ENCODE measurements at regions not wholly inside any gene's neighbourhood (a gene's known extent, or its start where the extent isn't known, plus 50 kb on each side); places are given as distances from the start of the nearest gene placed in this dataset.

DNA sequence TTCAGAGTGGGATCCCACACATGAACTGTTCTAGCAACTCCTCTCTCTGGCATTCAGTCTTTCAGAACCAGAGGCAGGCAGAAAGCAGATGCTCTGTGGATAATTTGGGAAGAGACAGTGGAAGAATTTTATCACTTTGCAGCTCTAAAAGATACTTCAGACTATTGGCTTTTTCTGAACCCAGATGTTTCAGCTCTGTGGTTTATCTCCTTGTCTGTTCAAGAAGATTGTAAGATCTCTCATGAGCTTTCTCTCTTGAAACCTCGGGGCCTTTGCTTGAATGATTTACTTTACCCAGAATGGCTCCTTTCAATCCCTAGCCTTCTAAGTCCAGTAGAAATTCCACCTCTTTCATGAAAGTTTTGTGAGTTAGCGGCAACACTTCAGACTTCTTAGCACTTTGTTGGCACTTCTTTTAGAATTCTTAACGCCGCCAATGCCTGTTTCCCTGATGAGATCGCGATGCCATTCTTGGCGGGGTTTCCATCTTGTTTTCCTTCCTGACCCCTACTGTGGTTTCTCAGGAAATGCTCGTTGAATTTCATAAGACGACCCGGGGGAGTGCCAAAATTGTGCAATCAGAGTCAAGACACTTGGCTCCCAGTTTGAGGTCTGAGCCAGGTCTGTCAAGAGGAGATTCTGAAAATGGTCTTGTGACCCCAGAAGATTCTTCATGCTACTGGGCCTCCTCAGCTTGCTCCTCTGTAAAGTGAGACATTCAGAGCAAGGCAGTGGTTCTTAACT lies 107.0 kb upstream of the PRICKLE1 start:
- Mint-ChIP-seq H3K4me1 (peaks cover 0 to 4% (median 3%) of the 10 kb centered on the region in 3 donors), H3K4me3 (no peak overlapping the region), H3K27me3 (peaks cover 0 to 2% of the 10 kb centered on the region in 2 donors), H3K27ac (no peak overlapping the region), H3K36me3 (no peaks in the 10 kb centered on the region), H3K9me3 (peaks cover 0 to 2% (median 0%) of the 10 kb centered on the region in 5 donors)
- Histone ChIP-seq H3K27ac (ENCODE audit: low read depth, low read length) (no peak overlapping the region), H3K4me3 (ENCODE audit: low read length) (no peak overlapping the region), H3K9me3 (ENCODE audit: low read length) (no peaks in the 10 kb centered on the region), H3K36me3 (ENCODE audit: insufficient read depth, low read length) (no peaks in the 10 kb centered on the region), H3K27me3 (ENCODE audit: insufficient read depth, low read length, poor library complexity, severe bottlenecking) (no peaks in the 10 kb centered on the region), H3K4me1 (ENCODE audit: insufficient read depth, low read length) (no peaks in the 10 kb centered on the region)
- POLR2A ChIA-PET: no interaction called here
- DNase-seq: no peak
- CTCF ChIA-PET: no interaction called here

DNA sequence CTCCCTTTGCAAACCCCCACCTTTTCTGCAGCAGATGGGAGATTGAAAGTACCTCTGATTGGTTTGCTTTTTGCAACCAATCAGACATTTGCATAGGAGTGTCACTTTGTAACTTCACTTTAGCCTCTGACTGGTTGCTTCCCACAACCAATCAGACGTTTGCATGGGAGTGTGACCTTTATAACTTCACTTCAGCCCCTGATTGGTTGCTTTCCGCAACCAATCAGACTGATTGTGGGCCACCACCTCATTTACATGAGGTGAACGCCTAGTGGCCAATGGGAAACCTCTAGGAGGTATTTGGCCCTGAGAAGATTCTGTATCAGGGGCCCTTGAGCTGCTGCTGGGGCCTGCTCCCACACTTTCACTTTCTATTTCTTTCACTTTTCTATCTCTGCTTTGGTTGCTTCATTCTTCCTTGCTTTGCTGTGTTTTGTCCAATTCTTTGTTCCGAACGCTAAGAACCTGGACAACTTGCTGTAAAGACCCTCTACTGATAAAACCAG lies 106.0 kb upstream of the PRICKLE1 start:
- DNase-seq: no peak
- Mint-ChIP-seq H3K4me3 (no peak overlapping the region), H3K9me3 (peaks cover 0 to 5% (median 4%) of the 10 kb centered on the region in 5 donors), H3K27me3 (peaks cover 0 to 2% of the 10 kb centered on the region in 2 donors), H3K27ac (no peak overlapping the region), H3K36me3 (no peaks in the 10 kb centered on the region), H3K4me1 (peaks cover 0 to 4% (median 3%) of the 10 kb centered on the region in 3 donors)
- Histone ChIP-seq H3K9me3 (ENCODE audit: low read length) (no peaks in the 10 kb centered on the region), H3K4me1 (ENCODE audit: insufficient read depth, low read length) (no peaks in the 10 kb centered on the region), H3K36me3 (ENCODE audit: insufficient read depth, low read length) (no peaks in the 10 kb centered on the region), H3K27me3 (ENCODE audit: insufficient read depth, low read length, poor library complexity, severe bottlenecking) (no peaks in the 10 kb centered on the region), H3K4me3 (ENCODE audit: low read length) (no peak overlapping the region), H3K27ac (ENCODE audit: low read depth, low read length) (no peak overlapping the region)
- CTCF ChIA-PET: no interaction called here
- POLR2A ChIA-PET: no interaction called here

DNA sequence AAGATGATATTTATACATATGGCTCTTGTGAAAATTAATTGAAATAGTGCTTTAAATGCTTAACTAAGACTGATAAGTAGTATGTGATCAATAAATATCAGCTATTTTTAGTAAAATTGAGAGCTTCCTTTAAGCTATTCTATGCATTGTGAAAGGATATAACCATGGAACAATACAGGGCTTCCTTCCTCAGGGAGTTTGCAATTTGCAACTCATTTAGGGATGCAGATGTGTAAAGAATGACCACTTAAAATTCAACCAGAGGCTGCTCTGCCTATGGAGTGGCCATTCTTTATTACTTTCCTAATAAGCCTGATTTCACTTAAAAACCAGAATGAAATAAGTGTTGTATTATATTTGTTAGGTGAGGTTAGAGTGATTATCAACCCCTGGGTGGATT lies 103.2 kb upstream of the PRICKLE1 start:
- CTCF ChIA-PET: no interaction called here
- Mint-ChIP-seq H3K4me3 (no peak overlapping the region), H3K27ac (no peak overlapping the region), H3K9me3 (peaks cover 0 to 10% (median 4%) of the 10 kb centered on the region in 5 donors), H3K4me1 (peaks cover 0 to 4% (median 3%) of the 10 kb centered on the region in 3 donors), H3K36me3 (no peaks in the 10 kb centered on the region), H3K27me3 (peaks cover 0 to 3% of the 10 kb centered on the region in 2 donors)
- no peaks in the 10 kb centered on the region for H3K27me3 ChIP-seq (ENCODE audit: insufficient read depth, low read length, poor library complexity, severe bottlenecking)
- H3K4me3 ChIP-seq (ENCODE audit: low read length): no peak overlapping the region
- H3K9me3 ChIP-seq (ENCODE audit: low read length): no peaks in the 10 kb centered on the region
- no peaks in the 10 kb centered on the region for H3K36me3 ChIP-seq (ENCODE audit: insufficient read depth, low read length)
- H3K27ac ChIP-seq (ENCODE audit: low read depth, low read length): no peak overlapping the region
- POLR2A ChIA-PET: no interaction called here
- DNase-seq: no peak
- H3K4me1 ChIP-seq (ENCODE audit: insufficient read depth, low read length): no peaks in the 10 kb centered on the region

DNA sequence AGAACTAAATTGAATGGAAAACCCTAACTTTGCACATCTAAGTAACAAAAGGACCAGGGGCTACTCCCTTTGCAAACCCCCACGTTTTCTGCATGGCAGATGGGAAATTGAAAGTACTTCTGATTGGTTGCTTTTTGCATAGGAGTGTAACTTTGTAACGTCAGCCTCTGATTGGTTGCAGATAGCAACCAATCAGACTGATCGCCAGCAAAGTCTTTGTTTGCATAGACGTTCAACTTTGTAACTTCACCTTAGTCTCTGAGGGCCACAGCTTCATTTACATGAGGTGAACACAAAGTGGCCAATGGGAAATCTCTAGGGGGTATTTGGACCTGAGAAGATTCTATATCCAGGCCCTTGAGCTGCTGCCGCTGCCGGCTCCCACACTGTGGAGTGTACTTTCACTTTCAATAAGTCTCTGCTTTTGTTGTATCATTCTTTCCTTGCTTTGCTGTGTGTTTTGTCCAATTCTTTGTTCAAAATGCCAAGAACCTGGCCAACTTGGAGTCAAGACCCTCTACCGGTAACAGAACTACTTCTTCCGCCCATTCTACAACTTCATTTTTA lies 102.5 kb upstream of the PRICKLE1 start:
- POLR2A ChIA-PET: no interaction called here
- Histone ChIP-seq H3K36me3 (ENCODE audit: insufficient read depth, low read length) (no peaks in the 10 kb centered on the region), H3K27me3 (ENCODE audit: insufficient read depth, low read length, poor library complexity, severe bottlenecking) (no peaks in the 10 kb centered on the region), H3K4me3 (ENCODE audit: low read length) (no peak overlapping the region), H3K27ac (ENCODE audit: low read depth, low read length) (no peak overlapping the region), H3K4me1 (ENCODE audit: insufficient read depth, low read length) (no peaks in the 10 kb centered on the region), H3K9me3 (ENCODE audit: low read length) (no peaks in the 10 kb centered on the region)
- Mint-ChIP-seq H3K9me3 (peaks cover 0 to 10% (median 6%) of the 10 kb centered on the region in 5 donors), H3K27me3 (peaks cover 0 to 3% of the 10 kb centered on the region in 2 donors), H3K4me3 (no peak overlapping the region), H3K36me3 (no peaks in the 10 kb centered on the region), H3K4me1 (peaks cover 0 to 4% (median 3%) of the 10 kb centered on the region in 3 donors), H3K27ac (no peak overlapping the region)
- no peak for DNase-seq
- CTCF ChIA-PET: no interaction called here

DNA sequence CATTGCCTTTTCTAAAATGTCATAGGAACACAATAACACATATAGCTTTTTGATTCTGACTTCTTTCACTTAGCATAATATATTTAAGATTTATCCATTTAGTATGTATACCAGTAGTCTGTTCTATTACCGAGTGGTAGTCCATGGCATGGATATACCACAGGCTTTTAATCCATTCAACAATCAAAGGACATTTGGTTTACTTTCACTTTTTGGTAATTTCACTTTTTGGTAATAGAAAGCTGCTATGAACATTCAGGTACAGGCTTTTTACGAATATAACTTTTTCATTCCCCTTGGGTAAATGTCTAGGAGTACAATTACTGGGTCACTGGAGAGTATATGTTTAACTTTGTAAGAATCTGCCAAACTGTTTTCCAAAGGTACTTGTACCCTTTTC lies 100.7 kb upstream of the PRICKLE1 start:
- no peak for DNase-seq
- Mint-ChIP-seq H3K27ac (no peak overlapping the region), H3K27me3 (peaks cover 0 to 1% of the 10 kb centered on the region in 2 donors), H3K4me1 (no peaks in the 10 kb centered on the region), H3K4me3 (no peak overlapping the region), H3K9me3 (peaks cover 0 to 10% (median 6%) of the 10 kb centered on the region in 5 donors), H3K36me3 (no peaks in the 10 kb centered on the region)
- Histone ChIP-seq H3K27me3 (ENCODE audit: insufficient read depth, low read length, poor library complexity, severe bottlenecking) (no peaks in the 10 kb centered on the region), H3K4me1 (ENCODE audit: insufficient read depth, low read length) (no peaks in the 10 kb centered on the region), H3K4me3 (ENCODE audit: low read length) (no peak overlapping the region), H3K27ac (ENCODE audit: low read depth, low read length) (no peak overlapping the region), H3K9me3 (ENCODE audit: low read length) (no peaks in the 10 kb centered on the region), H3K36me3 (ENCODE audit: insufficient read depth, low read length) (no peaks in the 10 kb centered on the region)
- ChIA-PET CTCF (no interaction called here), POLR2A (no interaction called here)

DNA sequence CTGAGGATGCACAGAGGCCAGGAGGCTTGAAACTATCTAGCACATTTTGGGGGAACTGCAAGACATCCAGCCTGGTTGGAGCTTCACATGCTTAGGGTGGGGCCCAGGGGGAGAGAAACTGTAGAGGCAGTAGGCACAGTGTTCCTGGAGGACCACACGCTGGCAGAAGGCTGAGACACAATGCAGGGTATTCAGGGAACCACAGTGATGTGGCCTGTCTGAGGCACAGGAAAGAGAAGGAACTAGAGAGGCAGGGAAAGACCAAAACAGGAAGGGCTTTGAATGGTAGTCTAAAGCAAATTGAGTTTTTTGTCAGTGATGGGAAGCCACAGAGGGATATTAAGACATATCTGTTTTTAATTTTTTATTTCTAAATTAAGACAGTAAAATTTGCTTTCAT lies 100.2 kb upstream of the PRICKLE1 start:
- Mint-ChIP-seq H3K36me3 (no peaks in the 10 kb centered on the region), H3K4me3 (no peak overlapping the region), H3K9me3 (peaks cover 0 to 10% (median 6%) of the 10 kb centered on the region in 5 donors), H3K27ac (no peak overlapping the region), H3K4me1 (no peaks in the 10 kb centered on the region), H3K27me3 (peaks cover 0 to 1% of the 10 kb centered on the region in 2 donors)
- no peak for DNase-seq
- CTCF ChIA-PET: no interaction called here
- Histone ChIP-seq H3K4me1 (ENCODE audit: insufficient read depth, low read length) (no peaks in the 10 kb centered on the region), H3K4me3 (ENCODE audit: low read length) (no peak overlapping the region), H3K27ac (ENCODE audit: low read depth, low read length) (no peak overlapping the region), H3K9me3 (ENCODE audit: low read length) (no peaks in the 10 kb centered on the region), H3K36me3 (ENCODE audit: insufficient read depth, low read length) (no peaks in the 10 kb centered on the region), H3K27me3 (ENCODE audit: insufficient read depth, low read length, poor library complexity, severe bottlenecking) (no peaks in the 10 kb centered on the region)
- POLR2A ChIA-PET: no interaction called here

GRCh38 chr12:42686514-42687172 lies 97.1 kb upstream of the PRICKLE1 start:
- Histone ChIP-seq H3K4me3 (ENCODE audit: low read length) (no peak overlapping the region), H3K27ac (ENCODE audit: low read depth, low read length) (no peak overlapping the region), H3K27me3 (ENCODE audit: insufficient read depth, low read length, poor library complexity, severe bottlenecking) (no peaks in the 10 kb centered on the region), H3K36me3 (ENCODE audit: insufficient read depth, low read length) (no peaks in the 10 kb centered on the region), H3K4me1 (ENCODE audit: insufficient read depth, low read length) (no peaks in the 10 kb centered on the region), H3K9me3 (ENCODE audit: low read length) (no peaks in the 10 kb centered on the region)
- ChIA-PET CTCF (no interaction called here), POLR2A (no interaction called here)
- peaks cover 0 to 10% (median 6%) of the 10 kb centered on the region in 5 donors for H3K9me3 Mint-ChIP-seq
- H3K4me3 Mint-ChIP-seq: no peak overlapping the region
- DNase-seq: no peak
- no peaks in the 10 kb centered on the region for H3K36me3 Mint-ChIP-seq
- H3K27me3 Mint-ChIP-seq: peaks cover 0 to 1% of the 10 kb centered on the region in 2 donors
- no peak overlapping the region for H3K27ac Mint-ChIP-seq
- no peaks in the 10 kb centered on the region for H3K4me1 Mint-ChIP-seq

DNA sequence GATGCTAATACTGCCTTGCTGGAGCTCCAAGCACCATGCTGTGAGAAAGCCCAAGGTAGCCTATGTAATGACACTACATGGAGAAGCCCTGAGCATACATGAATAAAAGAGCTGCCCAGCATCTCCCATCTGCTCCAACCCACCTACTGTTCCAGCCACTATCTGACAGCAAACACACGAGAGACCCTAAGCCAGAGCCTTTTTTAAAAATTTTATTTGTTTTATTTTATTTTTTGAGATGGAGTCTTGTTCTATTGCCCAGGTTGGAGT lies 95.2 kb upstream of the PRICKLE1 start:
- Mint-ChIP-seq H3K27ac (no peak overlapping the region), H3K4me1 (no peaks in the 10 kb centered on the region), H3K36me3 (no peaks in the 10 kb centered on the region), H3K4me3 (no peak overlapping the region), H3K9me3 (peaks cover 0 to 4% (median 2%) of the 10 kb centered on the region in 5 donors), H3K27me3 (peaks cover 0 to under 1% of the 10 kb centered on the region in 2 donors)
- CTCF ChIA-PET: no interaction called here
- H3K36me3 ChIP-seq (ENCODE audit: insufficient read depth, low read length): no peaks in the 10 kb centered on the region
- POLR2A ChIA-PET: no interaction called here
- H3K4me1 ChIP-seq (ENCODE audit: insufficient read depth, low read length): no peaks in the 10 kb centered on the region
- H3K27ac ChIP-seq (ENCODE audit: low read depth, low read length): no peak overlapping the region
- no peak for DNase-seq
- no peak overlapping the region for H3K4me3 ChIP-seq (ENCODE audit: low read length)
- H3K27me3 ChIP-seq (ENCODE audit: insufficient read depth, low read length, poor library complexity, severe bottlenecking): no peaks in the 10 kb centered on the region
- no peaks in the 10 kb centered on the region for H3K9me3 ChIP-seq (ENCODE audit: low read length)
